Esophagus muscularis mucosa (tissue), 4 donors: ENCODE measurements at regions not wholly inside any gene's neighbourhood (a gene's known extent, or its start where the extent isn't known, plus 50 kb on each side); places are given as distances from the start of the nearest gene placed in this dataset.

Experiments used
- EP300 ChIP-seq: sonication (generic); formaldehyde crosslinking; IDR thresholded peaks from one replicate; pipeline ENCODE4 v1.6.1; 2017; ENCODE audit warnings: antibody characterized with exemption
- POLR2A ChIP-seq: fragments of 450-650 bp; IDR thresholded peaks from one replicate; pipeline ENCODE4 v1.6.1; 2017; ENCODE audit warnings: antibody characterized with exemption, moderate library complexity, mild to moderate bottlenecking, low read depth
- POLR2AphosphoS5 ChIP-seq, 2 donors: sonication (generic); formaldehyde crosslinking; IDR thresholded peaks; one replicate each; pipeline ENCODE4 v1.6.1; 2017; ENCODE audit warnings: antibody characterized with exemption in 2 of 2
- TF ChIP-seq, protein P1 (sequence below), 3 experiments: fragments of 200-600 bp in 2 of 3; fragments of 450-650 bp in 1 of 3; sonication (generic) in 2 of 3; IDR thresholded peaks; one replicate each; pipeline ENCODE4 v1.5.1; 2017 to 2019; ENCODE audit warnings: antibody characterized with exemption in 3 of 3, mild to moderate bottlenecking in 2 of 3, moderate library complexity in 1 of 3

DNA sequence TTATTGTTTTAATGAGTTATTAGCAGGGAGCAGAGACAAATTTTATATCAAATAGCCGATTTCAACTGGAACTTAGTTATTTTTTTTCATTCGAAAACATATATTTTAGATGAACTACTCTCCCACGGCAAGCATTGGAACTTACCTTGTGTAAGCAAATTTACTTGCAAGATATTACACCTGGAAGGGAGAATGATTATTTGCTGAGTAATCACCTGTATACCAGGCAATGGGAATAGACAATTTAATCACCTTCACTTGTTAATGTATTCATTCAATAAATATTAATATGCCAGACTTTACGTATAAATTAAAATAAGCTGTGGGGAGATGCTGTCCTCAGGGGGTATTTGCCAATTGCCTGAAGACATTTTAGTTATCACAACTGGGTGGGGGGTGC lies 1069.9 kb upstream of the CHAC2 start:
- TF ChIP-seq POLR2A: no peak
- TF ChIP-seq, protein P1, sequence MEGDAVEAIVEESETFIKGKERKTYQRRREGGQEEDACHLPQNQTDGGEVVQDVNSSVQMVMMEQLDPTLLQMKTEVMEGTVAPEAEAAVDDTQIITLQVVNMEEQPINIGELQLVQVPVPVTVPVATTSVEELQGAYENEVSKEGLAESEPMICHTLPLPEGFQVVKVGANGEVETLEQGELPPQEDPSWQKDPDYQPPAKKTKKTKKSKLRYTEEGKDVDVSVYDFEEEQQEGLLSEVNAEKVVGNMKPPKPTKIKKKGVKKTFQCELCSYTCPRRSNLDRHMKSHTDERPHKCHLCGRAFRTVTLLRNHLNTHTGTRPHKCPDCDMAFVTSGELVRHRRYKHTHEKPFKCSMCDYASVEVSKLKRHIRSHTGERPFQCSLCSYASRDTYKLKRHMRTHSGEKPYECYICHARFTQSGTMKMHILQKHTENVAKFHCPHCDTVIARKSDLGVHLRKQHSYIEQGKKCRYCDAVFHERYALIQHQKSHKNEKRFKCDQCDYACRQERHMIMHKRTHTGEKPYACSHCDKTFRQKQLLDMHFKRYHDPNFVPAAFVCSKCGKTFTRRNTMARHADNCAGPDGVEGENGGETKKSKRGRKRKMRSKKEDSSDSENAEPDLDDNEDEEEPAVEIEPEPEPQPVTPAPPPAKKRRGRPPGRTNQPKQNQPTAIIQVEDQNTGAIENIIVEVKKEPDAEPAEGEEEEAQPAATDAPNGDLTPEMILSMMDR (IDR thresholded peaks at IDR 0.05): no peak
- no peak for TF ChIP-seq POLR2AphosphoS5 (IDR thresholded peaks at IDR 0.05)
- TF ChIP-seq EP300: no peak
